Stimulated activated CD4-positive, alpha-beta T cell treated with anti-CD3 and anti-CD28 coated beads, Interleukin-12 subunit alpha, Interleukin-12 subunit beta, amount 100 ng/mL, for 24 hours (primary cell): ENCODE measurements at regions not wholly inside any gene's neighbourhood (a gene's known extent, or its start where the extent isn't known, plus 50 kb on each side); places are given as distances from the start of the nearest gene placed in this dataset.
"Not testable (repeated sequence)": the region's sequence is repeated elsewhere in the genome, so short reads cannot be mapped to it uniquely, and the experiment has no call there.

Experiments used
- DNase-seq, 2 experiments: peaks; one replicate each; pipeline ENCODE4 v3.0.0-alpha.2; 2020; ENCODE audit warnings: low read depth in 2 of 2

DNA sequence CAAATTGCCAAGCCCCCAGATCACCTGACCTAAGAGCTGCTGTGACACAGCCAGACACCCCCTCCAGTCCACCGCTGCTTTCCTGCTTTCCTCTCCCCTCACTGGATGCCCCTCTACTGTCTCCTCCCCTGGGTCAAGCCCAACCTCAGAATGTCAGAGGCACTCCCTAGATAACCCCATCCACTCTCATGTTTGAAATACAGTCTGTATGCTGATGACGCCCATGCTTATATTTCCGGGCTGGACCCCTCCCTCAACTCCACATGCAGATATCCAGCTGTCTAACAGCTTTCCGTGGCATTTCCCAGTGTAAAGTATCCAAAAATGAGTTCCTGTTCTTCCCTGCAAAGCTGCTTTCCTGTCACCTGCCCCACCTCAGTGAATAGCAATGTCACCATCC, 309.2 kb downstream of the ANAPC1 start:
- DNase-seq, result not testable (repeated sequence)

DNA sequence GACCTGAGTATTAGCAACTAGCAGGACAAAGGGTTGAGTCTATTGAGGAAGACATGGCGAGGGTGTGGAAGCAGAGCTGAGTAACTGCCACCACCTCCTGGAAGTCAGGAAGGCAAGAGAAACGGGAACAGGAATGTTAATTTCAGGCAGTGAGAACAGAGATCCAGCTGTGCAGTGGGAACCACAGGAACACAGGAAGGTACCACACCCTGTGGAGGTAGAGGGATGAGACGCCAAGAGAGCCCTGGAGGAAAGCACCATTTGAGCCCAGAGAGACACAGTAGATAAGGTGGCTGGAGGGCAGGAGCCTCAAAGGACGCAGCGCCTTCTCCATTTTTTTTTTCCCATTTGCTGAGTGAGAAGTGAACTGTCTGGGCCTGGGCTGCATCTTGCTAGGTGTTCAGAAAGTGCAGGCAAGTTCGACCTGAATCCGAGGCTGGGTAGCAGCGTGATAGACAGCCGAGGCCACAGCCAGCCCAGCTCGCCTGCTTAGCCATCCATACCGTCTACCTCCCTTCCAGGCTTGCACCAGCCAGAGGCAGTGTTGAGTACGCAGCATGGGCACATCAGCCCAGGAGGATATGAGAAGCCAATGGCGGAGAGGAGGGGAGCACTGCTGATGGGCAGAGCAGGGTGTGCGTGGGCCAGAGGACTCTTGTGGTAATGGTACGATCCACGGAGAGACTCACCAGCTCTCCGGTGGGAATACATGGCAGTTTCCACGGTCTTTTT, 306.7 kb downstream of the ANAPC1 start:
- not testable (repeated sequence) for DNase-seq

DNA sequence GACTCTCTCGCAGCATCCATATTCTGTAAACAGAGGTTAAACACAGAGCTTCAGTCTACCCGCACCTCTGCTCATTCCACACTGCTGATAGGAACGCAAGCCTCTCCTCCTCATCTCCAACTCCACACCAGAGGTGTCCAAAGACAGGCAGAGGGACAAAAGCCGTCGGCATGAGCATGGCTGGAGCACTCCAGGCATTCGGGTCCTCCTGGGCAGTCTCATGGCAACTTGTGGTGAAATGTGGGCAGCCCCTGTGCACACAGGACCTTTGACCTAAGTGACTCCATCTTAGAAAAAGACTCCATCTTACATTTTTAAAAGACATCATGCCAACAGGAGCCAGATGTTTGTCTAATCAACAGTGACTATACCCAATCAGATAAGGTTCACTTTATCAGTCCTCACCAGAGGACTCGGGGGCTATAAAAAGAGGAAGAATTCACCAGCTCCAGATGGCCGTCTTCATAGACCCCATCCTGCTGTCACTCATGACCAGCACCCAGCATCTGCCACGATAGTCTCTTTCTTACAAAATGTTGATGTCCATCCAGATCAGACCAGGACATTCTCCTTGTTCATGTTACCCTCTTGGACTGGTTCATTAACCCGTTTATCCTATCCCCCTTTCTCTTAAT, 304.4 kb downstream of the ANAPC1 start:
- not testable (repeated sequence) for DNase-seq

DNA sequence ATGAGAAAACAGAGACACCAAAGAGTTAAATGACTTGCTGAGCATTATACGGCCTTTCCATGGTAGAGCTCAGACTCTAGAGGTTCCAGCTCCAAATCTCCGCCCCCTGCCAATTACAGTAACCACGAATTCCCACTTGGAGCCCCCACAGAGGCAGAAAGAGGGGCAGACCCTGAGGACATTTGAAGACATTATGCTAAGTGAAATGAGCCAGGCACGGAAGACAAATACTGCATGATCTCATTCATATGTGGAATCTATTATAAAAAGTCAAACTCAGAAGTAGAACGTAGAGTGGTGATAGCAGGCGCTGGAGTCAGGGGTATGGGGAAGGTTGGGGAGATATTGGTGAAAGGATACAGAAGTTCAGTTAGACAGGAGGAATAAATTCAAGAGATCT, 303.4 kb downstream of the ANAPC1 start:
- DNase-seq, result not testable (repeated sequence)

DNA sequence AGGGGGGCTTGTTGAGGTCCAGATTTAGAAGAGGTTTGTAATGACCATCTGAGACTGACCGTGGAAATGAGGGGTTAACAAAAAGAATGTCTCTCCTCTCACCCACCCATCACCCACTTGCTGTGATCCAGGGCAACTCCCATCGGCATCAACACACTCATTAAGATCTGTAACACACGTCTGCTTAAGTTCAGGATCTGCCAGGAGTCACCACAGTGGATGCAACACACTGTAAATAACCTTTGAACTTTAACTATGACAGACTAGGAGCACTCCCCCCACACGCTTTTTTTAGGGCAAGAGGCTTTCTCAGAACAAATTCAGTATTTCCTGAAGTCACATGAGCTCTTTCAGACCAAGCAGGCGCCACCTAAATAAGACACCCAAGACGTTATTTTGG, 301.9 kb downstream of the ANAPC1 start:
- not testable (repeated sequence) for DNase-seq

DNA sequence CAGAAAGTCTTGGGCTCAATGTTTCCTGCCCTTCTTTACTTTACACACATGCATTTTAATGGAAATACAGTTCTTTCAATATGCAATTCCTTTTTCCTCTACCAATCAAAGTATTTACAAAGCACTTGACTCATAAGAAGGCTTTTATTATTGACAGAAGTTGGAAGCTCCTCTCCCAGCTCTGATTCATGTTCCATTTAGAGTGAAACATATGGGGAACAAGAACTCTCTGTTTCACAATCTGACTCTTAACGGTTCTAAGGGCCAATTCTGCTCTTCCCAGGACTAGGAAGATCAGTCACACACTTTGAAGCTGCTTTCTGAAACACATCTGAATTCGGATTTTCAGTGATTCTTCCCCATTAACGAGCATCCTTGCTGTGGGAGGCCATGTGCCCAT, 300.5 kb downstream of the ANAPC1 start:
- DNase-seq, result not testable (repeated sequence)

DNA sequence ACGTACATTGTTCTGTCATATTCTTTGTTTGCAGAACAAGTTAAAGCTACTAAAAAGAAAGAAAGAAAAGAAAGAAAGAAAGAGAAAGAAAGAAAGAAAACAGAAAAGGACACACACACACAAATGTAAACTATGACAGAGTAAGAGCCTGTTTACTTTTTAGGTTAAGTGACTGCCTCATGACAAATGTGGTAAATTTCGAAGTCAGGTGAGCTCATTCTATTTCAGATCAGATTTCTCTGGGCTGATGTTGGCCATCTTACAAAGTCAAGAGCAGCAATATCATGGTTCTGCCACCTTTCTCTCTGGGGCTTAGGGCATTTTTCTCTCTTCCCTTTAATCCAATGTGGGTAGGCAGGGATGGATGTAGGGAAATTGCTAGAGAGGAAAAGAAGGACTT, 299.5 kb downstream of the ANAPC1 start:
- not testable (repeated sequence) for DNase-seq

DNA sequence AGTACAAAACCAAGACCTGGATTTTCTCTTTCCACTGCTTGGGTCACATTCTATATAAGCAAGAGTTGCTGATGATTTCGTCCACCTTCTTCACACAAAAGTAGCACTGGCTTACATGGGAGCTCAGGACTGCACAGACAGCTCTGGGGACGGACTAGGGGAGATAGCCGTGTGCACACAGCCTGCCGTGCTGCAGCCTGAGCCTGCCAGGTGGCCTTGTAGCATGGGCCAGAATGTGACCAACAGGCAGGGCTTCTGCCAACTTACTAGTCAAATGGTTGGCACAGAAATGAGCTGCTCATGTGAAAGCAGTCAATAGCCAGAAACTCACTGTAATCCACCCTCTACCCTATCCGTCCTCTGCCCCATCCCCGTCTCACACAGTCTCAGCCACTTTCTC, 299.0 kb downstream of the ANAPC1 start:
- DNase-seq, result not testable (repeated sequence)

DNA sequence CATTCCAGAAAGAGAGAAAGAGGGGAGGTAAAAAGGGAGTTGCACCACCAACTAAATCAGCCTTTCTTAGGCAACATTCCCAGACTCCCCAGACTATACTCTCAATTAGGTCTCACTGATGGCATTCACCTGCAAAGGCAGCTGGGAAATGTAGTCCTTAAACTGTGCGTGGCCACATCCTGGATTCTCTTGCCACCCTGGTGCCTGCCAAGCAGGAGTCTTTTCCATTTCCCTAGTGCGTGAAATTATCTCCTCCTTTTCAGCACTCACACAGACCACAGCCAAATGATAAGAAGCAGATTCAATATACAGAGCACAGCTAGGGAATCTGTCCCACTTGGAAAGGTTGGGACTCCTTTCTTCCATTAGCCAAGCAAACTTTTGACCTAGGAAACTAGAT, 298.0 kb downstream of the ANAPC1 start:
- DNase-seq, result not testable (repeated sequence)

DNA sequence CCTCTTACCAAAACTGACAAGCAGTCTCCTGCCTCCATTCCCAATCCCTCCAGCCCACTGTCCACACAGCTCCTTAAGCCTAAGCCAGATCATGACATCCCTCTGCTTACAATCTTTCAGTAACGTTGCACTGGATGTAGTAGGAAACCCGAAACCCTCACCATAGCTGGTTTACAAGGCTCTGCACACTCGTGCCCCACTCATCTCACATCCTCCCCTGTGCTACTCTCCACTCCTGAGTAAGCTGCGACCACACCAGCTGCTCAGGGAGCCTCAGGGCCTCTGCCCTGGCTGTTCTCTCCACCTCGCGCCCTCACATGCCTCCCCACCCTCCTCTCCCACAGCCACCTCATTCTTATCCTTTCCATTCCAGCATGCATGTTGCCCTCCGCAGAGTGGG, 288.9 kb downstream of the ANAPC1 start:
- DNase-seq, result not testable (repeated sequence)

DNA sequence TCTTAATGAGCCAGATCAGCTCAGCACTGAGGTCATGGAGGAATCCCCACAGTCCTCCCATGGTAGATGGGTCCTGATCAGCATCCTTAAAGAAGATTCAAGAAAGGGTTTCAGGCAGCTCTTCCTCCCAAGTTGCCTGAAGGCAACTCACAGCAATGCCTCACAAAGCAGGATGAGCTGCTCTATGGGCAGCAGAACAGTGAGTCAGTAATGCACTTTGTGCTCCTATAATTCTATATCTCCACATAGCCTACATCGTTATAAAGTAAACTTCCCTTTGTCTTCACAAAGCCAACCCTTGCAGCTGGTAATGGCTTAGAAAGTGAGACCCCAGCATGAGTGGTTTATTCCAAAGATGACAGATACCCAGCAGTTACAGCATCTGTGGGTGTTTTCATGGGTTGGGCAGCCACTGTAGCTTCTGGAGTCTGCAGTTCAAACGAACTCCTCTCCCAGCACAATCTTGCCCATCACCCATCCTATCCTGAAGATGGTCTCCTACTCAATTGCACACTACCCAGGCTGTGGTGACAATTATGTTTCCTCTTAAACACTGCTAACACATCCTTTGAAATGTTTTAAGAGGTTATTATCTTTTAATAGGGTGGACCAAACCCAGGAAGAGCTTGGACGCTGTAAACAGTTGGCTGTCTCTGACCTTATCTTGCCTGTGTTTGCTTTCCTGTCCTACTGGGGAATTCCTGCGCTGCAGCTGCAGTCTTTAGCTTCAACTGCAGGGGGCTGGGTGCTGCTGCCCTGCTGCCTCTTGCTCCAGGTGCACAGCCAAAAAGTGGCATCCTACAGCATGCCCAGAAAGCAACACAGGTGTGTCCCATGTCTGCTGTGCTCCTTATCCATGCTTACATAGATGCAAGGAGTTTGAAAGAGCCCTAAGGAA, 286.9 kb downstream of the ANAPC1 start:
- DNase-seq, result not testable (repeated sequence)

DNA sequence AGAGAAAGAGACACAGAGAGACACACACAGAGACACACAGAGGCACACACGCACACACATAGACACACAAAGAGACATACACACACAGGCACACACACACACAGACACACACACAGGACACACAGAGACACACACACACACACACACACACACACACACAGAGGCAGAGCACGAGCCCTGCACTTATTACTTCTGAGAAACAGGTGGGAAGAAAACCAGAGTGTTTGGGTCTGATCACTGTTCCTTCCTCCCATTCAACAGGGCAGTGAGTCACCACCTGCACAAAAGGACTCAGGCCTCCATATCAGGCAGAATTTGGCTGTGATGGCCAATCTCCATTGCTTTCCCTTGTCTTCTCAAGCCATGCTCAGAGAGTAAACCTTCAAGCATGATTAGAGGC, 285.0 kb downstream of the ANAPC1 start:
- DNase-seq, result not testable (repeated sequence)

DNA sequence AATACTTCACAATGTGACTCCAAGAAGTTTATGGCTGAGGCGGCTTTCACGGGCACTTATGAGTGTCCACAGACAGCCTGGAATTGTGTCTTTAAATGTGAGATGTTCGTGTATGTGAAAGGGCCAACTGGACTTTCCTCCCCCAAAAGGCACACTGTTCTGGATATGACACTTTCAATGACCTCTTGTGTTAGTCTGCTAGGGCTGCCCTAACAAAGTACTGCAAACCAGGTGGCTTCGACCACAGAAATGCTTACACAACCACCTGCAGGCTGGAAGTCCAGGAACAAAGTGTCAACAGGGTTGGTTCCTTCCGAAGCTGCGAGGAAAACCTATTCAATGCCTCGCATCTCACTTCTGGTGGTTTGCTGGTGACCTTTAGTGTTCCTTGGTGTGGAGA, 281.7 kb downstream of the ANAPC1 start:
- not testable (repeated sequence) for DNase-seq

DNA sequence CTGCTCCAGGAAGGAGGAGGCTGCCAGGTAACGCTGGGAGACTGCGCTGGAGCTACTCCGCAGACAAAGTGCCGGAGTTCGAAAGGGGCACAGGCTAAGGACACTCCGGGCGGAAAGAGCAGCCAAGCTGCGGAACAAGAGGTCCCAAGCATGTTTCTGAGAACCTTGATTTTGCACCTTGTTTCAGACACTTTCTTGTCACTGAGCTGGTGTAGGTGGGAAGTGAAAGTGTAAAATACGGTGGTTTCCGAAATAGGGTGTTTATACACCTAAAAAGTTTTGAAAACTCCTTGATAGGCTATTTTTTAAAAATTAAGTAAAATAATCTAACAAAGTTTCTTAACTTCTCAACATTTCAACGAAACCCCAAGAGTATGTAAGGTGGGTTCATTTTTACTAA, 278.2 kb downstream of the ANAPC1 start:
- DNase-seq, result not testable (repeated sequence)

DNA sequence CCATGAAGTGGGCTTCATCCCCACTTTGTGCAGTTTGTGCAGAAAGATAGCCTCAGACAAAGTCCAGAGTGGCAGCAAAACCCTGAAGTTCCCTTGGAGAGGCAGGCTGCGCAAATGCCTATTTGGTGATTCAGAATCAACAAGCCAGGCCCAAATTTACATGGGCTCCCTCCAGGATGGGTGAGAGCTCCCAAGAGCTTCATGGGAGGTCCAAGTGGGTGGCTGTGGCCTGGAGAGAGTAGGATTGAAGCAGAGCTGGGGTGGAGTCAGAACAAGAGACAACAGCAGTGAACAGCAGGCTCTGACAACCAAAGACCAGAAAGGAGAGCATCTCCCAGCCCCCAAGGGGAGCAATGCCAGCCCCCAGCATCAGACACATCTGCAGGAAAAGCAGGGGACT, 277.4 kb downstream of the ANAPC1 start:
- DNase-seq, result not testable (repeated sequence)

DNA sequence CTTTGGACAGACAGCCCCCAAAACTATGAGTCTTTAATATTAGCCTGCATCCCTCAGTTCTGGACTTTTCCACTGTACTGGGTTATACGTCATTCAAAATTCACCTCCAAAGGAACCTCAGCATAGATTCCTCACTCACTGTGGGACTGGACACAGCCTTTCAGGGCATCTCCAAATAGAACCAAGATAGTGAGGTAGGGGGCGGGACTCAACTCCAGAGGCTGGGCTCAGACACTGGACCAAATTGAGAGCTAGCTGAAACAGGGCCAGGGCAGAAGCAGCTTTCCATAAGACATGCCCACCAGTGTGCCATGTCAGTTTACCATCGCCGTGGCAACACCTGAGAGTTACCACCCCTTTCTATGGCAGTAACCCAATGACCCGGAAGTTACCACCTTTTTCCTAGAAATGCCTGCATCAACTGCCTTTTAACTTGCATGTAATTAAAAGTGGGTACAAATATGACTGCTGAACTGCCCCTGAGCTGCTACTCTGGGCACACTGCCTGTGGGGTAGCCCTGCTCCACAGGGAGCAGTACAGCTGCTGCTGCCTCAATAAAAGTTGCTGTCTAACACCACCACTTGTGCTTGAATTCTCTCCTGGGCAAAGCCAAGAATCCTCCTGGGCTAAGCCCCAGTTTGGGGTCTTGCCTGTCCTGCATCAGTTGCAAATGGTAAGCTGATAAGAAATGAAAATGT, 274.7 kb downstream of the ANAPC1 start:
- not testable (repeated sequence) for DNase-seq

DNA sequence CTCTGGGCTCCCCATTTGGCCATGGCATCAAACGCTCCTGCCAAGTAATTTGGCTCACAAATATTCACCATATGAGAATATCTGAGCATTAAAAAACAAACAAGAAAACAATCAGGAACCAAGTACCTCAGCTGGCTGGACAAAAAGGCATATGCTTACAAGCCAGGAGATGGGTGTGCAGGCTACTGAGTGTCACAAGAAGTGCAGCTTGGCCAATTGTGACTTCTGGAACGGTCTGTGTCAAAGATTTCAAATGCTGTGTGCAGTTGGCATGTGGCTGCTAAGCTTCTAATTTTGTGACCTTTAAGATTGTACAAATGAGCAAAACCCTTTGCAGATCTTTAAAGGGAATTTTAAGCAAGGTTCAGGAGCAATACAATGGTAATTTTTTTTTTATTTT, 274.0 kb downstream of the ANAPC1 start:
- not testable (repeated sequence) for DNase-seq

DNA sequence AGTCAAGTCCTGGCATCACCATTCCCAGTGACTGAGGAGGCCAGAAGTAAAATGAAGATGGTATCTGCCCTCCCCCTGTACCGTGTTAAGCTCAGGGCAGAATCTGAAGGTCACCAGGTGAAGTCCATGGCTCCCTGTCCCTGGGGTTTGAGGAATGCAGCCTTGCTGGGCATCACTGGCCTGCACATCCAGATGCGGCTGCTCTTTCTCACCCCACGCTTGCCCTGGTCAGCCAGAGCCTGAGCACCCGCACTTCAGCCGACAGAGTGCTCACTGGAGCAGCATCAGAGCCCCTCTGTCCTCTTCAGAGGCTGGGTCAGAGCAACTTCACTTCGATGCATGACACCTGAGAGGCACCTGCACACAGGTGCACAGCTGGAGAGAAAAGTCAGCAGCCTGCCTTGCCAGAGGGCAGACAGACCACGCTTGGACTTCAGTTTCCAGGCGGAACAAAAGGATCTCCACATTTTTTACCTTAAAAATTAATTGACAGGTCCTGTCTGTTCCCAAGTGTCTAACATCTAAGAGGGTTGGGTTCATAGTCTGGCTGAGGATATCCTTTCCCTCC, 267.3 kb downstream of the ANAPC1 start:
- no peak for DNase-seq

DNA sequence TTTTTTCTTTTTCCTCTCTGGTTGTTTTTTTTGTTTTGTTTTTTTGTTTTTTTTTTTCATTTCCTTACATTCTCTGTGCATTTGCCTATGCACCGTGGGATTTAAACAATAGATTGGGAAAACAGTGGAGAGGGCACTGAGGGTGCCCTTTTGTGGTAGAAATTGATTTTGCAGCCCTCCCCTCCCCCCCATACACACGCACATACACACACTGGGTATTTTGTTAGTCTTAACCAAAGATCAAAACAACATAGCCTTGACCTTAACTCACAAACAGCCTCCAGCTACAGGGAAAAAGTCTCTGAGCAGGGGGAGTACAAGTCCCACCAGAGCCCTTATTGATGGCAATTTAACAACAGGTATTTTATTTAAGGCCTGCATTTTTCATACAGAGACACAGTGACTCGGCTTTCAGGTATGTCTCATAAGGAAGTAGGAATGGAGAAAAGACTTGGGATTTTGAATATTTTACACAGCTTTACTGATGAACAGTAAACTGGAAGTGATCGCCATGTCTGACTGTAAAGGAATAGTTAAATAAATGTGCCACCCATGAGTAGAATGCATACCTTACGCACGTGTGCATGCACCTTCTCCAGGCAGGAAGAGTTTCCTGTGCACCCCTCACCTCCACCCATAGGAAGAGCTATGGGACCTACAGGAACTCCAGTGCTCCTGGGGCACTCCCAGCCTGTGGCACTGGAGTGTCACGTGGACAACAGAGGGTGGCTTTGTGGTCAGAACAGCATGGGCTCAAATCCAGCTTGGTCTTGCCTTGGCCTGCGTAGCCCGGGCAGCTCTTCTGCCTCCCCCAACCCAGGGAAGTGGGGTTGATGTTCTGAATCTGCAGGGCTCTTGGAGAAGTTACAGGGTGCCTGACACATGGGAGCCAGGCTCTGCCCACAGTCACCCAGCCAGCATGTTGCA, 266.4 kb downstream of the ANAPC1 start:
- no peak for DNase-seq
